HG02610 (cell line): ENCODE measurements at regions not wholly inside any gene's neighbourhood (a gene's known extent, or its start where the extent isn't known, plus 50 kb on each side); places are given as distances from the start of the nearest gene placed in this dataset.
"Not testable (repeated sequence)": the region's sequence is repeated elsewhere in the genome, so short reads cannot be mapped to it uniquely, and the experiment has no call there.

Source experiments
- ATAC-seq: cut with Tn5 transposase; IDR thresholded peaks from one replicate; pipeline ENCODE4 v1.9.1; 2021; ENCODE audit warnings: mild to moderate bottlenecking, moderate library complexity; ENCODE audit not compliant: unreplicated experiment

DNA sequence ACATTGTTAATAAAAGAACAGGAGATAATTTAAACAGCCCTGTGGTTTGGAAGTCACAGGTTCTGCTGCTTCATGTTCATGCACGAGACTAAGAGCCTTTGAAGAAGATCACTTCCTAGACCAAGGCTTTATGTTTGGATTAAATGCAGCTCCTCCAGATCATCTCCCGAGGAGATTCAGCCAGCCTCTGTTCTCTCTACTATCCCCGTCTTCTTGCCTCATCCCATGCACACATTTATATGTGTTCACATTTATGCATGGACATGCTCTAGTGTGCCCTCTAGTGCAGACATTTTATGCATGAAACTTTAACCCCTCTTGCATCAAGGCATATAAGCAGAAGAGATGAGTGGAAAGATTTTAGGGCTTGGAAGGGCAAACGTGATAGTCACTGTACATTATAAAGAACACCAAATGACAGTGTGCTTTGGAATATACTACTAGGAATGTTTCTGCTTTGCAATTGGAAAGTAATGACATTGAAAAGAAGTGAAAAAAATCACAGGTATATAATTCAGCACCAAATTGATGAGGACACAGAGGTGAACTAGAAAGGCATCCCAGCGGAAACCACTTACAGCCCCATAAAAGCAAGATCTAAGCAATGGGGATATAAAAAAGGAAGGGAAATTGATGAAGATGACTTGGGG lies 271.5 kb upstream of the PLGLB2 start:
- not testable (repeated sequence) for ATAC-seq

DNA sequence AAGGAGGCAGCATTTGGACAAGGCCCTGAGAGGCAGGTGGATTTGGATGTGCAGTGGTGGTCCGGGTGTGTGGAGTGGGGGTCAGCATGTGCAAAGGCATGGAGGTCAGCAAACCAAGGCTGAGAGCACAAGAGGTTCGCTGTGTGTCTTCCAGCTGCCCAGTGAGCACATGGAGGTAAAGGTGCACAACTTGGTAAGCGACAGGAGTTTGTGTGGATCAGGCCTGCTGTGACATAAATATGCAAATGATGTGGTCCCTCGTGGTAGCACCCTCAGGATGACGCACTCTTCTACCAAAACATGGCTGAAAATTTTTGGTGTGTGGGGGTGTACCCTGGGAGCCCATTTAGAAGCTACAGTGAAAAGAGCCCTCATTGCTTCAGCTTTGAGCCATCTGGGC lies 271.0 kb upstream of the PLGLB2 start:
- ATAC-seq: not testable (repeated sequence)

DNA sequence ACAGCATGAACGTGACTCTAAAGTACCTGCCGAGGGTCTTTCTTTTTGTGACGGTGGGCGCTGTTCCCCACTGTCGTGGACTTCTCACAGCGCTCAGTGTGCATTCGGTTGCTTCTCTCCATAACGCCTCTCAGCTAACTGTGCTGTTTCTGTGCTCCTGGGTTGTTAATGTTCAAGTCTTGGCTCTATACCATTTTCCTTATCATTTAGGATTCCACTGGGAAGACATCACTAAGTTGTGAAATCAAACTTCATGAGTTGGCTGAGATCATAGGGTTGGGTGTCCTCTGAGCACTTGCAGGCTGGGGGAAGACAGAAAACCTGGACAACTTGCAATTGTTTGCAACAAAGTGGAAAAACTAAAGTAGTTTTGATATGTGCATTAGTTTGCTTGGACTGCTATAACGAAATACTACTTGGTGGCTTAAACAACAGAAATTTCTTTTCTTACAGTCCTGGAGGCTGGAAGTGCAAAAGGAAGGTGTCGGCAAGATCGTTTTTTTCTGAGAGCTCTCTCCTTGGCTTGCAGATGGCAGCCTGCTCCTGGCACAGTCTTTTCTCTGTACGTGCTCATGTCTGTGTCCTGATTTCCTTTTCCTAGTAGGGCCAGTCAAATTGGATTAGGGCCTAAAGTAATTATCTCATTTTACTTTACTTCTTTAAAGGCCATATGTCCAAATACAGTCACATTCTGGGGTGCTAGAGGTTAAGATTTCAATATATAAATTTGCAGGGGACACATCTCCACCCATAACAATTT lies 270.0 kb upstream of the PLGLB2 start:
- not testable (repeated sequence) for ATAC-seq

DNA sequence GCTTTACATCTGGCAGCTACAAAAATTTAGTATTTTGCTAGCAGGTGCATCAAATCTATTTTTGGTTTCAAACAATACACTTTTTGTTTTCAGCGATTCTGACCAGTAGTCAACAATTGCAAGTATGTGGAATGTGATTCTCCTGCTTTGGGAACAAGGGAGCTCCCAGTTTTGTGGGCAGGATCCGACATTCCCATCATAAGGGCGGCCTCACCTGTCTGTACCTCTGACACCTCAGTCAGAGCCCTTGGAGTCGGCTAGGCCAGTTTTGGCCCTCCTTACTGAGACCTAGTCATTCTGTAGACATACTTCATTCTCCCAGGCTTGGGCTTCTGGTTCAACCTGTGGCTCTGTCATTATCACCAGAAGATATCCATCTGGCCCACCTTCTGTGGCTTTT lies 269.0 kb upstream of the PLGLB2 start:
- ATAC-seq: not testable (repeated sequence)

DNA sequence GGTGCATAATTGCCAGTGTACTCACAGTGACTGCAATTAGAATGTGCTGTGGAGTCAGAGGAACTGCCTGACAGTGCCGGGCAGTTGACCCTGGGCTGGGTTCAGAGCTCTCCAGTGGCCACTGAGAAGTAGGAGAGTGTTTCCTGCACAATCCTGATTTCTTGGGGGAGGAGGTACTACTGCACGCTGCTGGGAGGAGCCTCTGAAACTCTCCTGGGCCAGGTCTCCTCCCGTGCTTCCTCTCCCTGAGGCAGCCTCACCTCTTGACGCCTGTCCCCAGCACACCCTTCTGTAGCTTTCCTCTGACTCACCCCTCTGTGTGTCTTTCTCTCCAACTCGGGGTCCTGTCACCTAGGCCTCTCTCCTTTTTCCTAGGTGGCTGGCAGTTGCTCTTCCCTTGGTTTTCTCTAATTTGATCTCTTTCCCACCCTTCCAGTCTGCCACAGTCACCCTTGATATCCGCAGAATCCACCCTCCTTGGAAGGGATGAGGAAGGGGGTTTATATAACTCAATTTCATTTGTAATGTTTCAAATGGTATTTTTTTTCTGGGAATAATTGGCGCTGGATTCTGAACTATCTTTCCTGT lies 264.7 kb upstream of the PLGLB2 start:
- not testable (repeated sequence) for ATAC-seq

DNA sequence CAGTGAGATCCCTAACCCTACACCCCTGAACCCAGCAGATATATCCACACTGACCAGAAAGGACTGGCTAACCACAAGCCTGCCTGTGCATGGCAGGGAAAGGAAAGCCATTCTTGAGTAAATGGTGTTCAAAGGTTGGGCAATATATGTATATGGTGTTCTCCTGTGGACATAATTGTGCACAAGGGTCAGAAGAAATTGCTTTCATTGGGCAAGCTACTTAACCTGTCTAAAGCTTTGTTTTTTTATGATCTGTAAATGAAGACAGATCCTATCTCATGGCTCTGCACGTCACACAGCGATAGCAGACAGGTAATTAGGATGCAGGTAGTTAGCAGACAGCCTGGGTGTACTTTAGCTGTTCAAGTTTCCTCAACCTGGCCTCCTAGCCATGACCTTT lies 263.5 kb upstream of the PLGLB2 start:
- not testable (repeated sequence) for ATAC-seq

DNA sequence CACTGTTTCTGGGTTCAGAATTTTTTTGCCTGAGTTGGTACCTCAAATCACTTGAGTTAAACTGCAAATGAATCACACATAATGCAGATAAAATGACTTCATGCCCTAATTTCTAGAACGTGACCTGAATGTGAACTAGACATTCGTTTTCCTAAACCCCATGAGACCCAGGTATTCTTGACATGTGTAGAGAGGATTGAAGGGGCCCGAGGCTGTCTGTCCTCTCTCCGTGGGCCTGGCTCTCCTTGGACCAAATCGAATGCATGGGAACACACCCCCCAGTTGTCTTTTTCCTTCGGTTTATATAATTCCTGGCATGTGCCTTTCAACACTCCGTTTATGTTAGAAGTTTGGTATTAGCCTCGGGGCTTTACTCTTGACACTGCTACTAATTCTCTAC lies 262.4 kb upstream of the PLGLB2 start:
- ATAC-seq: not testable (repeated sequence)

DNA sequence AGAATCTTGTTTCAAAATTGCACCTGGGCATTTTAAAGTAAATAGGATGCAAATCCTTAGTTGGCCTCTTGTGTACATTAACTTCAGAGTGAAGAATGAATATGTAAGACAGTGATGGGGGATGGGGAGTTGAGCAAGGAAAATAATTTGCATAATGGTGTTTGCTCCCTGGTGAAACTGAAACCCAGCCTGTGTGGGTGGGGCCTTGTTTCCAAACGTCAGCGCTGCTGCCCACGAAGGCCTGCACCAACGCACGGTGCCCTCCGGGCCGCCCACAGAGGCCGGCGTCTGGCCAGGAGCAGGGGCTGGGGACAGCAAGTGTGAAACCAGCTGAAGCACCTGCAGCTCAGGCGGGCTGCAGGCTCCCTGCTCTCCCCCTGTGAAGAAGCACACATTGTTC lies 262.0 kb upstream of the PLGLB2 start:
- ATAC-seq: peak; percentile 84

DNA sequence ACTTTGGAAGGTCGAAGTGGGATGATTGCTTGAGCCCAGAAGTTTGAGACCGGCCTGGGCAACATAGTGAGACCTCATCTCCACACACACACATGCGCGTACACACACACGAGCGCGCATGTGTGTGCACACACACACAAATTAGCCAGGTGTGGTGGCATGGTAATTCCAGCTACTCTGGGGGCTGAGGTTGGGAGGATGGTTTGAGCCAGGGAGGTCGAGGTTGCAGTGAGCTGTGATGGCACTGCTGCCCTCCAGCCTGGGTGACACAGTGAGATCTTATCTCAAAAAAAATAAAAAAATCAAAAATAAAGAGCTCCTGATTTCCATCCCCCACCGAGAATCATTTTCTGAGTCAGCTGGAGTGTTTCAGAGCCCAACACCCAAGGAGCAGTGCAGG lies 261.5 kb upstream of the PLGLB2 start:
- not testable (repeated sequence) for ATAC-seq

DNA sequence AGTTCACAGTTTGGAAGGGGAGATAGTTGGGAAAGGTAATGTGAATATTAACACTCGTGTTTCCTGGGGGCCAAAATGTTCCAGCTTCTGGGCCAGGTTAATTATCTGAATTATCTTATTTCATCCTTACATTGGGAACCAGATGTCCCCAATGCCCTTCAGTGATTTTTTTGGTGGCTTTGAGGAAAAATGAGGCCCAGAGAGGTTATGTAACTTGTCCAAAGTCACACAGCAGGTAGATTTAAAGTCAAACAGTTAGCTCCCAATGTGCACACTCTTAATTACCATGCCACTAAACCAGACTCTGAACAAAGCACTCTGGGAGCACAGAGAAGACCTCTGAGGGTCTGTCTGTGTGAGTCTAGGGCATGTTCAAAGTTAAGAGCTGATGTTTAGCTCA lies 259.9 kb upstream of the PLGLB2 start:
- not testable (repeated sequence) for ATAC-seq

DNA sequence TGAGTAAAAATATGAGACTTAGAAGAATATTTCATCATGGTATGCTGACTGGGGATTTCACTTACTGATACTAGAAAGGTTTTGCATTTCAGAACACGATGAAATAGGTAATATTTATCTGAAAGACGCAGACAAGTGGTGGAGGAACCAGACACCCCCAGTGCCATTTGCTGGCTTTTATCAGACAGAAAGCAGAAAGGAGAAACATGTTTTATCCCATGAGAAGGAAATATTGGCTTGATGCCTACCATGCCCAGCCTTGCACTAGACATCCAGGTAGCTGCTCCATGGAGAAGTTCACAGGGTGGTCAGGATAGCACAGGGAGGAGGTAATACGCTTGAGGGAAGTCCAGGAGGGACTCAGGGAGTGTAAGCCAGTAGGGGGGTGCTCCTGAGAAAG lies 258.9 kb upstream of the PLGLB2 start:
- not testable (repeated sequence) for ATAC-seq

DNA sequence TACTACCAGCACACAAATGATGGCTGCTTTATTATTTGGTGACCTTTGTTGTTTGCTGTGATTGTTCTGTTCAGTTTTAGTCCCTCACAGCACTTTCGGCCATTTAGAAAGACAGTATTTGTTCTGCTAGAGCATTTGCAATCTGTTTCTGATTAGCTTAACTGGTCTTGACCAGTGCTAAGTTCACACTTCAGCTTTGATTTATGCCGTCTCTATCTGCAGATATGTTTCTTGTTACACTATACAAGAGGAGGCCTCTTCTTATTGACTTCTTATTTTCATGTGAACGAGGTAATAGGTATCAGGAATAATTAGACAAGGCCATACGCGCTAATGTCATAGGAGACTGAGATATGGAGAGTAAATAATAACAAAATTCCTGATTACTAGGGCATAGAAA lies 253.0 kb upstream of the PLGLB2 start:
- not testable (repeated sequence) for ATAC-seq

DNA sequence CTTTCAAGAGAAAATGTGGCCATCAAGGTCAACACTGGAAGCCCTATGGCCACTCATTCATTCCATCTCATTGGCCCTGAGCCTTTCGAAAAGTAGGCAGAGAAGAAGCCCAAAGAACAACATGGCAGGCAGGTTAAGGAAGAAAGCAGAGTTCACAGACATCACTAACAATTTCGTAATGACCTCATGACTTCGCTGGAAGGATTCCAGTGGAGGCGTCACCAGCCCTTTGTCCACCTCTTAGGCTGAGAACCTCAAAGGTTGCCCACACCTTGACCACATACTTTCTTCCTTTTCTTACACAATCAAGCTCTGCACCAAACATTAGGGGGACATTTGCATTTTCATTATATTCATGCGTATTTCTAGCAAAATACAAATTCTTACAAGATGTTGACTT lies 252.4 kb upstream of the PLGLB2 start:
- ATAC-seq: not testable (repeated sequence)

DNA sequence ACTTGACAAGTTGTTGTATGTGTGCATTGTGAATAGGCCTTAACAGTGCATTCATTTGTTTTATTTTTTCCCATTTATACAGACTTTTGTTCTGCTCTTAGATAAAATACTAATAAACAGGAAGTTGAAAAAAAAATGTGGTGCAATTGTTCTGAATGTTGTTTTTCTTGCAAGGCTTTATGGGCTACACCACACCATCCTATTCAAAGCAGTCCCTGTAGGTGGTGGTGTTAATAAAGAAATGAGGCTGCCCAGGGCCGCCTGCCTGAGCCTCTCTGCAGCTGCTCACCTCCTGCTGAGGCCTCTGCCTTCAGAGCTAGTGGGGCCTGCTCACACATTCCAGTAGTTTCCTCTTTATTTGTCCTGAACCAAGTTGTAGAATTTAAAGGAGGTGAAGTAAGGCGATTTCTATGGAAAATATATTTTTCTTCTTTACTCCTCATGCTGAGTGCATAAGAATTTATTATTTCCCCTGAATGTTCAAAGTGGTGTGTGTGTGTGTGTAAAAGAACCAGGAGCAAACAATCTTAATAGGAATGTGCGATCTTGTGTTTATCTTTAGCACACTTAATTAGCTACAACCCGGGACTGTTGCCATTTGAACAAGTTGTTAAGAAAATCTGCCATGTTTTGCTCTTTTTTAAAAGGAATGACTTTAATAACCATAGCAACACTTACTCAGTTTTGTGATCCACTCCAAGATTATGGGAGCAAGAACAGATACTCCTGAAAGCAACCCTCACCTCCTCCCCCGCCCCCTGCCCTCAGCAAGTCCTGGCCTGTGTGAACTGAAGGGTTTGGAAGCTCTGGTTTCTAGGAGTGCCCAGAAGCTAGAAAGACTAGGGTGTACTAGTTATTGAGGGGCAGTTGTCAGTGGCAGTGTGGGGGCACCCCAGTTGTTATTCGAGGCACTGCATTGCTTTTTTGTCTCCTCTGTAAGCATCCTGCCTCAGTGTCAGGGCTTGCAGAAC lies 251.6 kb upstream of the PLGLB2 start:
- ATAC-seq: peak; percentile 63

DNA sequence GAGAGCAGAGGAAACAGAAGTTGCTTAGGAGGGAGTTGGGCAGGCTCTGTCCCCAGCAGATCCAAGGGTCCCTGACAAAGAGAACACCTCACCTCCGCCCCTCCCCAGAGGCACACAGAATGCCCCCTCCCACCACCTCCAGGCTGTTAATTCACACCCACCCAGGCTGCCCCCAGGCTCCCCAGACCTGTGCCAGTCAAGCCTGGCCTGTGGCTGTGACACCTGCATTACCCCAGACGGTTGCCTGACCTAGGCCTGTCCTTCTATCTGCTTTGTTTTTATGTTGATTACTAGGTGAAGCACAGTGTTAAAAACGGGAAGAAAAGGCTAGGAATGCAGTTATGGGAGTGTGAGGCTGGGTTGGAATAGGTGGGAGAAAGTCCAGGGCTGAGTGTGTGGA lies 250.8 kb upstream of the PLGLB2 start:
- not testable (repeated sequence) for ATAC-seq

DNA sequence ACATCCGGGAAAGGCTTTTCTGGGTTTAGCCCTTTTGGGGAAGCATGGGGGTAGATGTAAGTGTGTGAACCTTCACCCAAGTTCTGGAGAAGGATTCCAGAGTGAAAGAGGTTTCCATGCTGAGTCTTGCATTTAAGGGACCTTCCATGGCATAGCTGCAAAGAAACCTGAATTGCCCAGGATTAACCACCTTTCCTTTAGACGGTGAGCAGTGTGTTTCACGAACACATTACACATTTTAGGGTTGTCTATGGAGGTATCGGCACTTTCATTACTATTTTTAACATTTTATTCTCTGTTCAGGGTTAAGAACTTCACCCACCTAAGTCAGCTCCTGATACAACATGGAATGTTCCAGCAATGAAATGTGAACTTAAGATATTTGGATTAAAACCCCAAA lies 250.2 kb upstream of the PLGLB2 start:
- not testable (repeated sequence) for ATAC-seq

DNA sequence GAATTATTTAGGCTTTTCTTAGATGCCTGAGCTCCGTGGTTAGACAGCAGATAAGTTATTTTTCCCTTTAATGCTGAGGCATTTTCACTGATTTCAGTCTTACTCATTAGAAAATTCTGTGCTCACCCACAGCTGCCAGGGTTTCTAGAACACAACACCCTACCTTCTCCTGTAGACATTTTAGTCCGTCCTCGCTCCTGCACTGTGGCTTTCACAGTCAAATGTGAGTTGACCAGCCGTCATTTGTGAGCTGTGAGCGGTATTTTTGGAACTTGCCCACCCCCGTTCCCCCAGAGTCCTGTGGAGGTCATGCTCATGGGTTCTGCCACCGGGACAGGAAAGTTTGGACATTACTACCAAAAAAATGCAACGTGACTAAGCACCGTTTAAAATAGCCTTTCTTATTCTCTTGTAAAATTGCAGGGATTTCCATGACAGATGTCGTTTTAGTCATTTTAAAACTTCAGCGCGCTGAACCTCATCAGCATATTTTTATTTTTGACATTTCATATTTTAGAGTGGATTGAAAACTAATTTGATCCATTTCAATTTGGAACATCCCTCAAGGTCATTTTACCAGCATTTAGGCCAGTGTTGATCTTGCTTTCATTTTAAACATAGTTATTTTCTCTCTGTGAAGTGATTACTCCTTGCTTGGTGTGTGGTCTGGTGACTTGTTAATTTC lies 249.6 kb upstream of the PLGLB2 start:
- ATAC-seq: peak; percentile 95

DNA sequence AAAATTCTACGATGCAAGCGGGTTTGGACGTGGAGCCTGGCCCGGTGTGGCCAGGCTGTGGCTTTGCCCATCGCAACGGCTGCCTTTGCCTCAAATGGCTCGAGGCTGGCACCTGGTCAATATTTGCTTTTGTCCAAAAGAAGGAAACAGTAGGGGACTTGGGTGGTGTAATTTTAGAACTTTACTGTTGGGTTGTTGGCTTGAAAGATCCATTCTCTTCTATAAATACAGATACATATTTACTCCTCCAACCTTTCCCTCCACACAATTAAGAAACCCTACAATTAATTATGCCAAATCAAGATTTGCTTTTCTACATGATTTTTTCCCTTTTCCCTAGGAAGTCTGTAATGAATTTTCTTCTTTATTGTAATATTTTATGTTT lies 249.0 kb upstream of the PLGLB2 start:
- not testable (repeated sequence) for ATAC-seq

DNA sequence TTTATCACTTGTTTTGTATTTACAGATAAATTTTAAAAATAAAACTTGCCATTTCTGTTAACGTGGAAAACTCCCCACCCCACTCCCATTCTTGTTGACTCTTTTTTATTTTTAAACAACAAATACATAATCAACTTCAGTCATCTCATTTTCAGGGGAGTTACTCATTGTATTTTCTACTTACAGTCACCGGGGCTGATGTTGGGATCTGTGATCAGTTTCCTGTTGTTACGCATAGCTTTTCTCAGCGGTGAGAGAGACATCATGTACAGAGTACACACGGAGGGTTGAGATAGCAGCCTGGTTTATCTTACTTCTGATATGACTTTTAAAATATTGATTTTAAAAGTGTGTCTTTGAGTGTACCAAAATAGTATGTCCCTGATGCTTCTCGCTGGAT lies 248.0 kb upstream of the PLGLB2 start:
- not testable (repeated sequence) for ATAC-seq

DNA sequence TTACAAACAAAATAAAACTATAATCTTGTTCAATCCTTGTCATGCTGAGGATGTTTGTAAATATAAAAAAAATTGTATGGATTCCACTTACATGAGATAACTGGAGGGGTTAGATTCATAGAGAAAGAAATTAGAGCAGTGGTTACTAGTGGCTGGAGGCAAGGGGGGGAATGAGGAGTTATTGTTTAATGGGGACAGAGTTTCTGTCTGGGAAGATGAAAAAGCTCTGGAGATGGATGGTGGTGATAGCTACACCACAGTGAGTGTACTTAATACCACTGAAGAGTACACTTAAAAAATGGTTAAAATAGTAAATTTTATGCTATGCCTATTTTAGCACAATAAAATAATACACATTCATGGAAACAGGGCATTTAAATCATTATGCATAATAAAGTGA lies 247.5 kb upstream of the PLGLB2 start:
- not testable (repeated sequence) for ATAC-seq
